Immature natural killer cell (primary cell): ENCODE measurements at regions not wholly inside any gene's neighbourhood (a gene's known extent, or its start where the extent isn't known, plus 50 kb on each side); places are given as distances from the start of the nearest gene placed in this dataset.

Experiments used
- DNase-seq, 3 donors: peaks; one replicate each; pipeline ENCODE4 v3.0.0; 2022; ENCODE audit warnings: mixed read lengths in 1 of 3
- H3K27ac Mint-ChIP-seq, 6 donors: one replicate each; pipeline ENCODE4 v1.8.0; 2020; ENCODE audit warnings: mixed read lengths in 6 of 6, mild to moderate bottlenecking in 5 of 6, inconsistent platforms in 4 of 6, moderate library complexity in 3 of 6
- H3K27me3 Mint-ChIP-seq, 3 donors: one replicate each; pipeline ENCODE4 v1.8.0; 2020 to 2021; ENCODE audit warnings: low read depth in 3 of 3, mild to moderate bottlenecking in 3 of 3, mixed read lengths in 3 of 3, moderate library complexity in 3 of 3, inconsistent platforms in 1 of 3
- H3K36me3 Mint-ChIP-seq, 3 donors: one replicate each; pipeline ENCODE4 v1.8.0; 2020; ENCODE audit warnings: mixed read lengths in 3 of 3, inconsistent platforms in 2 of 3, mild to moderate bottlenecking in 2 of 3
- H3K4me1 Mint-ChIP-seq, 2 donors: one replicate each; pipeline ENCODE4 v1.8.0; 2020; ENCODE audit warnings: inconsistent platforms in 2 of 2, mild to moderate bottlenecking in 2 of 2, mixed read lengths in 2 of 2, moderate library complexity in 1 of 2
- H3K4me3 Mint-ChIP-seq, 5 donors: one replicate each; pipeline ENCODE4 v1.8.0; 2020; ENCODE audit warnings: mild to moderate bottlenecking in 5 of 5, mixed read lengths in 5 of 5, inconsistent platforms in 3 of 5, moderate library complexity in 3 of 5
- H3K9me3 Mint-ChIP-seq, 6 donors: one replicate each; pipeline ENCODE4 v1.8.0; 2020; ENCODE audit warnings: mild to moderate bottlenecking in 6 of 6, mixed read lengths in 6 of 6, inconsistent platforms in 4 of 6, moderate library complexity in 3 of 6

- no peaks in the 10 kb centered on the region for H3K36me3 Mint-ChIP-seq
- peaks cover 0 to 3% (median 1%) of the 10 kb centered on the region in 3 donors for H3K27me3 Mint-ChIP-seq
- H3K4me3 Mint-ChIP-seq = no peak overlapping the region
- H3K4me1 Mint-ChIP-seq = peaks cover 3 to 5% of the 10 kb centered on the region in 2 donors
- H3K9me3 Mint-ChIP-seq = no peaks in the 10 kb centered on the region
- DNase-seq = no peak
- H3K27ac Mint-ChIP-seq = no peak overlapping the region
Measured at GRCh38 chrX:124275182-124275894, 57.1 kb upstream of the TEX13D start.

GRCh38 chrX:124280294-124280902 is 52.1 kb upstream of the TEX13D start:
- Mint-ChIP-seq H3K4me3 (no peak overlapping the region), H3K27me3 (no peaks in the 10 kb centered on the region)

DNA sequence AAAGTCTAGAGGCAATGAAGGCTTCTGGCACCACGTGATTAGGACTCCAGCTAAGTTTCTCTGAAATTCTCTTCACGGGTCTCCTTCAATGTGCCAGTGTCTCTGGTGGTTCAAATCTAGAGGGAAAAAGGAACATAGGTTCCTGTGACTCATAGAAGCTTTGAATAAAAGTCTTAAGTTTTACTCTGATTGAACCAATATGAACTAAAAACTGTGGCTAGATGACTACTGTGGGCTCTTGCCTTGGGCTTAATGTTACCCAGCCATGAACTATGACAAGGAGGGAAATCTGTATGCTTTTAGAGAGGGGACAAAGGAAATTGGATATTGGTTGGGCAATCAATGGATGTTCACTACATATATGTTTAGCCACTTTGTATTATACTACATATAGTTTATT is 49.9 kb upstream of the TEX13D start:
- Mint-ChIP-seq H3K36me3 (no peaks in the 10 kb centered on the region), H3K4me3 (no peak overlapping the region), H3K9me3 (no peaks in the 10 kb centered on the region), H3K27me3 (no peaks in the 10 kb centered on the region), H3K27ac (no peak overlapping the region), H3K4me1 (no peaks in the 10 kb centered on the region)
- no peak for DNase-seq

More at GRCh38 chrX:124280294-124280902, 52.1 kb upstream of the TEX13D start:
- Mint-ChIP-seq H3K36me3 (no peaks in the 10 kb centered on the region), H3K9me3 (no peaks in the 10 kb centered on the region), H3K4me1 (no peaks in the 10 kb centered on the region), H3K27ac (no peak overlapping the region)
- no peak for DNase-seq
